ENCODE measurements at regions not wholly inside any gene's neighbourhood (a gene's known extent, or its start where the extent isn't known, plus 50 kb on each side); places are given as distances from the start of the nearest gene placed in this dataset.

DNA sequence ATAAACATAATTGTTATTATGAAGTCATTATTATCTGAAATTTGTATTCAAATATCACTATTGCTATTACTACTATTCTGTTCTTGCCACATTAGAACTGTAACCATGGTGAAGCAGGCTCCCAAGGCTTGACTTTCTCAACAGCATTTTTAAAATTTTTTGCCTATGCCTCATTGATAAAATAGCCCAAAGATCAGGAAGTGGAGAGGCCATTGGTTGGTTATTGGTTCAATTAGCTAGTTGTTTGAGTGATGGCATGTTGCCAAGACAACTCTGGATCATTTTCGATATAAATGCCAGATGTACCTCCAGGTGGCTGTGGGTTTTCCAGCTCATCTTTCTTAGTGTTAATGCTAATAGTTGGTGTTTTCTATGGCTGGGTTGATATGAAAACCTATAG lies 513.5 kb downstream of the TRIB2 start:
- intact Hi-C loops (cut with DNase I): no loop called here
- ATAC-seq: no peak
- H3K9me3 ChIP-seq: no peaks in the 10 kb centered on the region
- H3K36me3 ChIP-seq (replicated peaks in 1 of 2; ENCODE audit: insufficient read depth in 1 of 2, low read depth in 2 of 2): no peaks in the 10 kb centered on the region
- WGBS, 2 donors: 48 to 64% methylated on average over 1 of the region's 1 CpG
- no peak for TF ChIP-seq CTCF (IDR thresholded peaks at IDR 0.05)
- TF ChIP-seq POLR2A (IDR thresholded peaks at IDR 0.05): no peak
- no peaks in the 10 kb centered on the region for H3K27me3 ChIP-seq
- no peaks in the 10 kb centered on the region for H3K4me1 ChIP-seq
- no peak for DNase-seq
- no peak overlapping the region for H3K4me3 ChIP-seq
- H3K27ac ChIP-seq: no peak overlapping the region

DNA sequence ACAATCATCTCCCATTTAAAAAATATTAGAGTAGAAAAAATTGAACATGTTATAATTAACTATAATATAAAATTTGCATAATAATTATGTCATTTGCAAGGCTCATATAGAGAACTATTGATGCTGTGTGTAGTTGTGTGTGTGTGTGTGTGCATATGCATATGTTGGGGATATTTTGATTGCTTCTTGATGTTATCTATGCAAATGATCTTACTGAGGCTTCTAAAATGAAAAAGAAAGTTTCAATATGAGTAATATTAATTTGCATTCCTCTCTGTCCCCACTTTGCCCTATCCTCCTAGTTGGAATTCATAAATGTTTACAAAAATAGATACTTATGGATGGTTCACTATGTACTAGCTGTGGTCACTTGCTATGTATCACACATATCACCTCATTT lies 523.3 kb downstream of the TRIB2 start:
- ATAC-seq (no peak), DNase-seq (no peak)
- no peak overlapping the region for H3K27ac ChIP-seq
- intact Hi-C loops (cut with DNase I): no loop called here
- H3K4me1 ChIP-seq: no peaks in the 10 kb centered on the region
- no peaks in the 10 kb centered on the region for H3K36me3 ChIP-seq (replicated peaks in 1 of 2; ENCODE audit: insufficient read depth in 1 of 2, low read depth in 2 of 2)
- TF ChIP-seq POLR2A (IDR thresholded peaks at IDR 0.05) (no peak), CTCF (IDR thresholded peaks at IDR 0.05) (no peak)
- no peaks in the 10 kb centered on the region for H3K27me3 ChIP-seq
- H3K9me3 ChIP-seq: no peaks in the 10 kb centered on the region
- no peak overlapping the region for H3K4me3 ChIP-seq

DNA sequence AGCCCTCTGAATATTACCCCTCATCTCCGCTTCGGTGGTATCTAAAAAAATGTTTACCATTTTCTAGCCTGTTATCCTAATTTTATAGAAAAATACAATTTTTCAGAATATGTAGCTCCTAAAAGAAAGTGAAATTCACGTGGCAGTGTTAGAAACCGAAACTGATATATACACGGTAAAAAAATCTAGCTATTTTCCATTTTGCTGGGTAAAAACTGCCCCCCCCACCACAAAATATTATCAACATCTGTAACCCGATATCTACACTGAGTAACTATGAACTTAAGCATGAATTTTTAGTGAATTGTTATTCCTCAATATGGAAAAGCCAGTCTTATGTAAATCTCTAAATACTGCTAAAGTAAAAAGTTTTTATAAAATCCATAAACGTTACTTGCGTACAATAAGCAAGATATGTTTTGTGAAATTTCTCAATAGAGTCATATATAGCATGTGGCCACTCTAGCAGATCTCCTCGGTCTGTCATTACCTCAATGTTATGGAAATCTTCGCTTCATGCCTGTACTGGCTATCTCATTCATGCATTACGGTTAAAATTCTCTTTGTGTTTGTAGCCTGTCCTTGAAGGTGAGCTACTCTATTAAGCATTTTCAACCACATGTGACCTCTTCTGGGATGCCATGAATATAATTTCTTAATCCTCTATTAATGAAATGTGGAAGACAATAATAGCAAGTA lies 524.2 kb downstream of the TRIB2 start:
- H3K4me1 ChIP-seq: no peaks in the 10 kb centered on the region
- WGBS, 2 donors: 79 to 86% methylated on average over 11 of the region's 11 CpGs
- H3K4me3 ChIP-seq: no peak overlapping the region
- H3K9me3 ChIP-seq: no peaks in the 10 kb centered on the region
- no peak overlapping the region for H3K27ac ChIP-seq
- intact Hi-C loops (cut with DNase I): no loop called here
- DNase-seq (no peak), ATAC-seq (no peak)
- TF ChIP-seq CTCF (IDR thresholded peaks at IDR 0.05) (no peak), POLR2A (IDR thresholded peaks at IDR 0.05) (no peak)
- H3K27me3 ChIP-seq: no peaks in the 10 kb centered on the region
- H3K36me3 ChIP-seq (replicated peaks in 1 of 2; ENCODE audit: insufficient read depth in 1 of 2, low read depth in 2 of 2): no peaks in the 10 kb centered on the region

DNA sequence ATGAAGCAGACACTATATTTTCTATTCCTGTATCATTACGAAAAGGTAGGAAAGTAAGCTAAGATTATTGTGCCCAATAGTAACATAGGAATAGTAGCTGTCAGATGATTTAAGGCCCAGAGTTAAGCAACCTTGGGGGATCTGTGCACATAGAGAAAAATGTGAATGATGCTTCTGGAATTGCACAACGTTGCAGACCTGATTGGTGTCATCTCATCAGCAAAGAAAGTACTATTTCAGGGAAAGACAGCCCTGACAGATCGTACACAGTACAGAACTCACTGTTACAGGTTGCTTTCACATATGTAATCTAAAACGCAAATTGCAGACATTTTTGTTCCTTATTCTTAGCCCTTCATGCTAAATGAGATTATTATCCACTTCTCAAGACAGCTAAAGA lies 535.9 kb downstream of the TRIB2 start:
- ATAC-seq (no peak), DNase-seq (no peak)
- WGBS, 2 donors: 57 to 58% methylated on average over 4 of the region's 4 CpGs
- intact Hi-C loops (cut with DNase I): no loop called here
- Histone ChIP-seq H3K36me3 (replicated peaks in 1 of 2; ENCODE audit: insufficient read depth in 1 of 2, low read depth in 2 of 2) (no peaks in the 10 kb centered on the region), H3K27ac (no peak overlapping the region), H3K9me3 (no peaks in the 10 kb centered on the region), H3K4me1 (no peaks in the 10 kb centered on the region), H3K4me3 (no peak overlapping the region), H3K27me3 (no peaks in the 10 kb centered on the region)
- TF ChIP-seq POLR2A (IDR thresholded peaks at IDR 0.05): no peak
- no peak for TF ChIP-seq CTCF (IDR thresholded peaks at IDR 0.05)

- WGBS, 2 donors: 80 to 86% methylated on average over 1 of the region's 1 CpG
- intact Hi-C loops (cut with DNase I): no loop called here
- no peak for TF ChIP-seq CTCF (IDR thresholded peaks at IDR 0.05)
- TF ChIP-seq POLR2A (IDR thresholded peaks at IDR 0.05): no peak
- H3K27me3 ChIP-seq: no peaks in the 10 kb centered on the region
- H3K4me3 ChIP-seq: no peak overlapping the region
- no peaks in the 10 kb centered on the region for H3K36me3 ChIP-seq (replicated peaks in 1 of 2; ENCODE audit: insufficient read depth in 1 of 2, low read depth in 2 of 2)
- no peak overlapping the region for H3K27ac ChIP-seq
- DNase-seq (no peak), ATAC-seq (no peak)
- H3K9me3 ChIP-seq: no peaks in the 10 kb centered on the region
- H3K4me1 ChIP-seq: no peaks in the 10 kb centered on the region
Measured at GRCh38 chr2:13255485-13255884, 538.7 kb downstream of the TRIB2 start.

Measured in body of pancreas (tissue), 4 donors.